Activated T-helper 2 cell treated with anti-CD3 and anti-CD28 coated beads, Interferon-gamma antibody, Interleukin-2, Interleukin-4, amounts not matched to agents 10 μg/mL and 5 μg/mL and 100 μg/mL, durations not matched to agents 14 hours and 24 hours and 36 hours (primary cell): ENCODE measurements at regions not wholly inside any gene's neighbourhood (a gene's known extent, or its start where the extent isn't known, plus 50 kb on each side); places are given as distances from the start of the nearest gene placed in this dataset.
"Not testable (repeated sequence)": the region's sequence is repeated elsewhere in the genome, so short reads cannot be mapped to it uniquely, and the experiment has no call there.

Source experiments
- DNase-seq: peaks from one replicate; pipeline ENCODE4 v3.0.0; 2021; ENCODE audit warnings: low spot score
- H3K27ac Mint-ChIP-seq: one replicate; pipeline ENCODE4 v1.8.0; 2021; ENCODE audit warnings: mixed read lengths
- H3K27me3 Mint-ChIP-seq: one replicate; pipeline ENCODE4 v1.8.0; 2021; ENCODE audit warnings: low read depth, mixed read lengths
- H3K36me3 Mint-ChIP-seq: one replicate; pipeline ENCODE4 v1.8.0; 2021; ENCODE audit warnings: low read depth, mixed read lengths
- H3K4me1 Mint-ChIP-seq: one replicate; pipeline ENCODE4 v1.8.0; 2021; ENCODE audit warnings: low read depth, mixed read lengths
- H3K4me3 Mint-ChIP-seq: one replicate; pipeline ENCODE4 v1.8.0; 2021; ENCODE audit warnings: low read depth, mild to moderate bottlenecking, moderate library complexity, mixed read lengths
- H3K9me3 Mint-ChIP-seq: one replicate; pipeline ENCODE4 v1.8.0; 2021; ENCODE audit warnings: mixed read lengths
- intact Hi-C: fragments of 100-400 bp; cut with micrococcal nuclease; formaldehyde crosslinking; loops from one replicate; pipeline ENCODE4 v1.15.1; 2023

- no peak for DNase-seq
- Mint-ChIP-seq H3K27me3 (peaks cover 5% of the 10 kb centered on the region), H3K9me3 (peaks cover 43% of the 10 kb centered on the region), H3K4me1 (peaks cover 52% of the 10 kb centered on the region), H3K27ac (peak overlapping the region; percentile 67), H3K36me3 (peaks cover 22% of the 10 kb centered on the region), H3K4me3 (peak overlapping the region; percentile 76)
- intact Hi-C loops, result no loop called here
These were observed 73.4 kb upstream of the CARD11 start for GRCh38 chr7:3117081-3117480.

GRCh38 chr7:3117488-3118231, 74.0 kb upstream of the CARD11 start:
- peak overlapping the region; percentile 21 for H3K27ac Mint-ChIP-seq
- peaks cover 43% of the 10 kb centered on the region for H3K9me3 Mint-ChIP-seq
- peaks cover 22% of the 10 kb centered on the region for H3K36me3 Mint-ChIP-seq
- DNase-seq, result no peak
- H3K4me1 Mint-ChIP-seq, result peaks cover 46% of the 10 kb centered on the region
- peak overlapping the region; percentile 76 for H3K4me3 Mint-ChIP-seq
- H3K27me3 Mint-ChIP-seq, result peaks cover 5% of the 10 kb centered on the region
- intact Hi-C loops, result no loop called here

GRCh38 chr7:3119352-3119927, 75.8 kb upstream of the CARD11 start:
- peaks cover 26% of the 10 kb centered on the region for H3K9me3 Mint-ChIP-seq
- H3K27ac Mint-ChIP-seq, intact Hi-C loops, H3K4me3 Mint-ChIP-seq, DNase-seq: not testable (repeated sequence)
- peaks cover 10% of the 10 kb centered on the region for H3K27me3 Mint-ChIP-seq
- peaks cover 11% of the 10 kb centered on the region for H3K36me3 Mint-ChIP-seq
- peaks cover 37% of the 10 kb centered on the region for H3K4me1 Mint-ChIP-seq

- DNase-seq, result no peak
- H3K4me3 Mint-ChIP-seq, result no peak overlapping the region
These were observed 76.3 kb upstream of the CARD11 start for GRCh38 chr7:3119963-3120362.

GRCh38 chr7:3120513-3120912, 76.8 kb upstream of the CARD11 start:
- no peak for DNase-seq
- peaks cover 11% of the 10 kb centered on the region for H3K36me3 Mint-ChIP-seq
- H3K9me3 Mint-ChIP-seq, result peaks cover 16% of the 10 kb centered on the region
- peaks cover 10% of the 10 kb centered on the region for H3K27me3 Mint-ChIP-seq
- no peak overlapping the region for H3K4me3 Mint-ChIP-seq
- H3K27ac Mint-ChIP-seq, result no peak overlapping the region
- peaks cover 28% of the 10 kb centered on the region for H3K4me1 Mint-ChIP-seq
- intact Hi-C loops, result no loop called here

More at GRCh38 chr7:3119963-3120362, 76.3 kb upstream of the CARD11 start:
- Mint-ChIP-seq H3K4me1 (peaks cover 33% of the 10 kb centered on the region), H3K36me3 (peaks cover 11% of the 10 kb centered on the region), H3K9me3 (peaks cover 20% of the 10 kb centered on the region), H3K27ac (no peak overlapping the region), H3K27me3 (peaks cover 10% of the 10 kb centered on the region)
- intact Hi-C loops, result no loop called here

- H3K9me3 Mint-ChIP-seq, result no peaks in the 10 kb centered on the region
- H3K4me3 Mint-ChIP-seq, result no peak overlapping the region
- no peak for DNase-seq
These were observed 85.3 kb upstream of the CARD11 start for GRCh38 chr7:3128857-3129490.

GRCh38 chr7:3133811-3134385, 90.2 kb upstream of the CARD11 start:
- Mint-ChIP-seq H3K4me3 (no peak overlapping the region), H3K4me1 (peaks cover 5% of the 10 kb centered on the region), H3K9me3 (no peaks in the 10 kb centered on the region), H3K36me3 (no peaks in the 10 kb centered on the region), H3K27me3 (peaks cover 8% of the 10 kb centered on the region), H3K27ac (no peak overlapping the region)
- DNase-seq, result no peak
- intact Hi-C loops, result no loop called here

More at GRCh38 chr7:3128857-3129490, 85.3 kb upstream of the CARD11 start:
- Mint-ChIP-seq H3K4me1 (no peaks in the 10 kb centered on the region), H3K27me3 (peaks cover 5% of the 10 kb centered on the region), H3K36me3 (no peaks in the 10 kb centered on the region), H3K27ac (no peak overlapping the region)
- intact Hi-C loops, result no loop called here

- no peak for DNase-seq
- Mint-ChIP-seq H3K4me1 (peaks cover 5% of the 10 kb centered on the region), H3K36me3 (no peaks in the 10 kb centered on the region), H3K9me3 (no peaks in the 10 kb centered on the region), H3K27me3 (peaks cover 7% of the 10 kb centered on the region), H3K4me3 (no peak overlapping the region), H3K27ac (no peak overlapping the region)
- intact Hi-C loops, result no loop called here
These were observed 91.1 kb upstream of the CARD11 start for GRCh38 chr7:3134745-3135144.

GRCh38 chr7:3135626-3136025, 92.0 kb upstream of the CARD11 start:
- no peaks in the 10 kb centered on the region for H3K36me3 Mint-ChIP-seq
- DNase-seq, result no peak
- H3K9me3 Mint-ChIP-seq, result no peaks in the 10 kb centered on the region
- no peak overlapping the region for H3K4me3 Mint-ChIP-seq
- intact Hi-C loops, result no loop called here
- peaks cover 7% of the 10 kb centered on the region for H3K27me3 Mint-ChIP-seq
- H3K27ac Mint-ChIP-seq, result no peak overlapping the region
- peaks cover 5% of the 10 kb centered on the region for H3K4me1 Mint-ChIP-seq

- Mint-ChIP-seq H3K27me3 (peaks cover 7% of the 10 kb centered on the region), H3K9me3 (no peaks in the 10 kb centered on the region), H3K27ac (no peak overlapping the region), H3K36me3 (no peaks in the 10 kb centered on the region), H3K4me1 (peaks cover 5% of the 10 kb centered on the region), H3K4me3 (no peak overlapping the region)
- intact Hi-C loops, result no loop called here
- no peak for DNase-seq
These were observed 94.5 kb upstream of the CARD11 start for GRCh38 chr7:3138206-3138605.

GRCh38 chr7:3138997-3139396, 95.3 kb upstream of the CARD11 start:
- H3K9me3 Mint-ChIP-seq, result no peaks in the 10 kb centered on the region
- H3K36me3 Mint-ChIP-seq, result no peaks in the 10 kb centered on the region
- peaks cover 9% of the 10 kb centered on the region for H3K27me3 Mint-ChIP-seq
- no peak for DNase-seq
- peaks cover 5% of the 10 kb centered on the region for H3K4me1 Mint-ChIP-seq
- no peak overlapping the region for H3K27ac Mint-ChIP-seq
- H3K4me3 Mint-ChIP-seq, result no peak overlapping the region
- intact Hi-C loops, result no loop called here

- no peak for DNase-seq
- Mint-ChIP-seq H3K4me3 (no peak overlapping the region), H3K9me3 (no peaks in the 10 kb centered on the region), H3K36me3 (no peaks in the 10 kb centered on the region), H3K27ac (no peak overlapping the region), H3K4me1 (no peaks in the 10 kb centered on the region), H3K27me3 (peaks cover 6% of the 10 kb centered on the region)
- intact Hi-C loops, result no loop called here
These were observed 97.2 kb upstream of the CARD11 start for GRCh38 chr7:3140834-3141233.

- no peaks in the 10 kb centered on the region for H3K9me3 Mint-ChIP-seq
These were observed 97.7 kb upstream of the CARD11 start for GRCh38 chr7:3141326-3141725.

More at GRCh38 chr7:3141326-3141725, 97.7 kb upstream of the CARD11 start:
- Mint-ChIP-seq H3K4me3 (no peak overlapping the region), H3K27me3 (peaks cover 5% of the 10 kb centered on the region), H3K36me3 (no peaks in the 10 kb centered on the region), H3K4me1 (no peaks in the 10 kb centered on the region), H3K27ac (no peak overlapping the region)
- intact Hi-C loops, result no loop called here
- DNase-seq, result no peak
